ENCODE measurements at regions not wholly inside any gene's neighbourhood (a gene's known extent, or its start where the extent isn't known, plus 50 kb on each side); places are given as distances from the start of the nearest gene placed in this dataset.
A peak's percentile ranks its signal among the peaks of the same experiment; 100 is the strongest.

DNA sequence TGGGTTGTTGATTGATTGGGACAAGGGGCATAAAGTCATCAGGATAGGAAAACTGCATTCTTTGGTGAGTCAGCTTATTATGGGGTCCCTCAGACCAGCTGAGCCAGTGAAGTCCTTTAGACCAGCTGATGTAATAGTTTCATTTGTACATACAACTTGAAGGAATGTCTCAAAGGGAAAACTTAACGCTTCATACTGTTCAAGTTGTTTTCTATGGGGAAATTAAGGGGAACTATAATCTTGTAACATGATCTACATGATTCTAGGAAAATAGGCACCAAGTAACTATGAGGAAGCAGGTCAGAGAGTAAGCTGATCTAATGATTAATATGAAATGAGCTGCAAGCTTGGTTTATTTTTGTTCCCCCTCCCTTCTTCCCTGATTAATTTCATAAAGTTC lies 175.1 kb upstream of the GRID2 start:
- DNase-seq: no peak
- Histone ChIP-seq H3K4me1 (no peaks in the 10 kb centered on the region), H3K27me3 (no peaks in the 10 kb centered on the region), H3K4me3 (no peak overlapping the region), H3K9me3 (no peaks in the 10 kb centered on the region), H3K36me3 (replicated peaks in 1 of 2; ENCODE audit: insufficient read depth in 1 of 2, low read depth in 2 of 2) (no peaks in the 10 kb centered on the region), H3K27ac (no peak overlapping the region)
- WGBS, 2 donors: 76 to 81% methylated on average over 1 of the region's 1 CpG
- TF ChIP-seq, protein P1, sequence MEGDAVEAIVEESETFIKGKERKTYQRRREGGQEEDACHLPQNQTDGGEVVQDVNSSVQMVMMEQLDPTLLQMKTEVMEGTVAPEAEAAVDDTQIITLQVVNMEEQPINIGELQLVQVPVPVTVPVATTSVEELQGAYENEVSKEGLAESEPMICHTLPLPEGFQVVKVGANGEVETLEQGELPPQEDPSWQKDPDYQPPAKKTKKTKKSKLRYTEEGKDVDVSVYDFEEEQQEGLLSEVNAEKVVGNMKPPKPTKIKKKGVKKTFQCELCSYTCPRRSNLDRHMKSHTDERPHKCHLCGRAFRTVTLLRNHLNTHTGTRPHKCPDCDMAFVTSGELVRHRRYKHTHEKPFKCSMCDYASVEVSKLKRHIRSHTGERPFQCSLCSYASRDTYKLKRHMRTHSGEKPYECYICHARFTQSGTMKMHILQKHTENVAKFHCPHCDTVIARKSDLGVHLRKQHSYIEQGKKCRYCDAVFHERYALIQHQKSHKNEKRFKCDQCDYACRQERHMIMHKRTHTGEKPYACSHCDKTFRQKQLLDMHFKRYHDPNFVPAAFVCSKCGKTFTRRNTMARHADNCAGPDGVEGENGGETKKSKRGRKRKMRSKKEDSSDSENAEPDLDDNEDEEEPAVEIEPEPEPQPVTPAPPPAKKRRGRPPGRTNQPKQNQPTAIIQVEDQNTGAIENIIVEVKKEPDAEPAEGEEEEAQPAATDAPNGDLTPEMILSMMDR (IDR thresholded peaks at IDR 0.05): no peak
- no peak for TF ChIP-seq POLR2A (IDR thresholded peaks at IDR 0.05)
- no peak for ATAC-seq
- intact Hi-C loops (cut with DNase I): no loop called here

DNA sequence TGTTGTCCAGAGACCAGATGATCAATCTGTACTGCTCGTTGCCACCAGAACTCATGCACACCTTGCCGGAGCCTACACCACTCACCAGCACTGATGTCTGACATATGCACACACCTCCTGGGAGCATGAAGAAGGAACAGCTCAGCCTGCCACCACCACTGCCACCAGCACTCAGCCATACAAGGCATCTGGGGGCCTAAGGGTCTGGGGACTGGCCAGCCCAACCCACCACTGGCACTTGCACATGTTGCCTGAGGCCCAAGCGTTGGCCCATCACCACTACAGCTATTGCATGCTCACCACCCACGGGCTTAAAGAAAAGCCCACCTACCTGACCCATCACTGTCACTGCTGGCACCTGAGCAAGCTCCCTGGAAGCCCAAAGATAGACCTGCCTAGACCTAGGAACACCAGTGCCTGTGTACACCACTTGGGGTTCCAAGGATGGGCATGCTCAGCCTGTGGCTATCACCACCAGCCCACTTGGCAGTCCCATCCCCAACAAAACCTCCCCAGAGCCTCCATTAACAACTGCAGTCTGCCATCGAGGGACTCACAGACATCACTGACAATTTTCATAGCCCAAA lies 174.3 kb upstream of the GRID2 start:
- DNase-seq: no peak
- H3K4me3 ChIP-seq: no peak overlapping the region
- H3K4me1 ChIP-seq: no peaks in the 10 kb centered on the region
- H3K27me3 ChIP-seq: no peaks in the 10 kb centered on the region
- no peak for ATAC-seq
- TF ChIP-seq, protein P1 (IDR thresholded peaks at IDR 0.05): no peak
- no peak for TF ChIP-seq POLR2A (IDR thresholded peaks at IDR 0.05)
- H3K9me3 ChIP-seq: no peaks in the 10 kb centered on the region
- H3K36me3 ChIP-seq (replicated peaks in 1 of 2; ENCODE audit: insufficient read depth in 1 of 2, low read depth in 2 of 2): no peaks in the 10 kb centered on the region
- H3K27ac ChIP-seq: no peak overlapping the region
- intact Hi-C loops (cut with DNase I): no loop called here
- WGBS, 2 donors: 54 to 73% methylated on average over 3 to 5 of the region's 5 CpGs

DNA sequence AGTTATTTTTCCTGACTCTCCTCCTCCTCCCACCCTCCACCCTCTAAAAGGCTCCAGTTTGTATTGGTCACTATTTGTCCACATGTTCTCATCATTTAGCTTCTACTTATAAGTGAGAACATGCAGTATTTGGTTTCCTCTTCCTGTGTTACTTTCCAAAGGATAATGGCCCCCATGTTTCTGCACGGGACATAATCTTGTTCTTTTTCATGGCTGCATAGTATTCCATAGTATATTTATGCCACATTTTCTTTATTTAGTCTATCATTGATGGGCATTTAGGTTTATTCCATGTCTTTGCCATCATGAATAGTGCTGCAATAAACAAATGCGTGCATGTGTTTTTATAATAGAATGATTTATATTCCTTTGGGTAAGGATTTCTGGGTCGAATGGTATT lies 167.3 kb upstream of the GRID2 start:
- intact Hi-C loops (cut with DNase I): no loop called here
- 80 to 89% methylated on average over 3 of the region's 3 CpGs for WGBS, 2 donors

DNA sequence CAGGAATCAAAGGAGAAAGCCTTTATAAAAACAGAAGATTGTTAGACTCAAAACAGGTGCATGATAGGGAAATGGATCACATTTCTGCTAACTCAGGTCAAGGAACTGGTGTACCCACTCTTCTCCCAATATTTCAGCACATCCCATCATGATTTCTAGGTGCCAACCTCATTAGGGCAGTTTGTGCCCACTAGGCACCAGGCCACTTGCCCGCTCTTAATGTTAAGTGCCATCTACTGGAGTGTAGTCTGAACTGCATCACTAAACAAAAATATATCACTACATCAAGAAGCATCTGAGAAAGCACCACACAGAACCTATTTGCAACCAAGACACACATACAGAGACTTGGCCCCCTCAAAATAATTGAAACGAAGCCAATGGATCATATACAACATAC lies 140.4 kb upstream of the GRID2 start:
- DNase-seq: no peak
- Histone ChIP-seq H3K27me3 (no peaks in the 10 kb centered on the region), H3K4me1 (no peaks in the 10 kb centered on the region), H3K4me3 (no peak overlapping the region), H3K36me3 (replicated peaks in 1 of 2; ENCODE audit: insufficient read depth in 1 of 2, low read depth in 2 of 2) (no peaks in the 10 kb centered on the region), H3K9me3 (peaks cover 0 to 6% (median 0%) of the 10 kb centered on the region in 3 donors), H3K27ac (no peak overlapping the region)
- intact Hi-C loops (cut with DNase I): no loop called here
- TF ChIP-seq, protein P1 (IDR thresholded peaks at IDR 0.05): peak in 1 of 7 experiments; percentile 22
- no peak for TF ChIP-seq POLR2A (IDR thresholded peaks at IDR 0.05)
- no peak for ATAC-seq
- 61 to 68% methylated on average over 2 of the region's 2 CpGs for WGBS, 2 donors

More for the DNA sequence above, 167.3 kb upstream of the GRID2 start:
- Histone ChIP-seq H3K4me3 (no peak overlapping the region), H3K36me3 (replicated peaks in 1 of 2; ENCODE audit: insufficient read depth in 1 of 2, low read depth in 2 of 2) (no peaks in the 10 kb centered on the region), H3K9me3 (no peaks in the 10 kb centered on the region), H3K27me3 (no peaks in the 10 kb centered on the region), H3K27ac (no peak overlapping the region), H3K4me1 (no peaks in the 10 kb centered on the region)
- DNase-seq: no peak
- TF ChIP-seq, protein P1 (IDR thresholded peaks at IDR 0.05): no peak
- no peak for TF ChIP-seq POLR2A (IDR thresholded peaks at IDR 0.05)
- ATAC-seq: no peak

DNA sequence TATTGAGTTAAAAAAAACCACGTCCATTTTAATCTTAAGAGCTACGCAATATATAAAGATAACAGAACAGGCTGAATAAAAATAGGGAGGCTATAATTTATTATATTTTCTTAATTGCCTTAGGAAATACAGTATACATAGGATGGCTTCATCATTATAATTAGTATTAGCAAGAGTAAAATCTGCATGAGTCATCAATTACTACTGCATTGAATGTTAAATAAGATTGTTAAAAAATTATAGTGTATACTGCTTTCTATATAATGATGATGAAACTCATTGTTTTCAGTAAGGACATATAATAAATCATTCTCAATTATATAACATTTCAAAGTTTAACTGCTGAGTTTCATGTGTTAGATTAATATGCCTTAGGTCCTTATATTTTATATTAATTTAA lies 133.4 kb upstream of the GRID2 start:
- no peak for TF ChIP-seq POLR2A (IDR thresholded peaks at IDR 0.05)
- TF ChIP-seq, protein P1 (IDR thresholded peaks at IDR 0.05): no peak
- DNase-seq: no peak
- H3K4me1 ChIP-seq: no peaks in the 10 kb centered on the region
- H3K4me3 ChIP-seq: no peak overlapping the region
- no peak overlapping the region for H3K27ac ChIP-seq
- H3K36me3 ChIP-seq (replicated peaks in 1 of 2; ENCODE audit: insufficient read depth in 1 of 2, low read depth in 2 of 2): no peaks in the 10 kb centered on the region
- no peak for ATAC-seq
- intact Hi-C loops (cut with DNase I): no loop called here
- no peaks in the 10 kb centered on the region for H3K9me3 ChIP-seq
- H3K27me3 ChIP-seq: no peaks in the 10 kb centered on the region
- WGBS, 2 donors: 56 to 72% methylated on average over 2 of the region's 2 CpGs

All from body of pancreas (tissue), 4 donors.